ENCODE measurements at regions not wholly inside any gene's neighbourhood (a gene's known extent, or its start where the extent isn't known, plus 50 kb on each side); places are given as distances from the start of the nearest gene placed in this dataset.

- Histone ChIP-seq H2AFZ (ENCODE audit: low read depth, low read length, severe bottlenecking) (no peak overlapping the region), H3K27me3 (ENCODE audit: low read length) (no peaks in the 10 kb centered on the region), H3K79me2 (ENCODE audit: insufficient read depth, low read length) (no peaks in the 10 kb centered on the region), H3K27ac (ENCODE audit: low read depth, low read length) (no peak overlapping the region), H3K9me2 (replicated peaks; ENCODE audit: insufficient read depth, low read length) (no peaks in the 10 kb centered on the region; the same call in 1 of the 2 replicates), H3K4me3 (ENCODE audit: insufficient read depth, low read length, poor library complexity, severe bottlenecking) (no peak overlapping the region), H3K9ac (ENCODE audit: low read length) (no peak overlapping the region), H3K4me2 (ENCODE audit: low read depth, low read length, poor library complexity, severe bottlenecking) (no peak overlapping the region), H3F3A (ENCODE audit: insufficient read depth) (no peaks in the 10 kb centered on the region), H3K36me3 (ENCODE audit: low read length) (no peaks in the 10 kb centered on the region), H4K20me1 (ENCODE audit: low read depth, low read length) (no peaks in the 10 kb centered on the region), H3K9me3 (ENCODE audit: insufficient read depth, low read length) (no peaks in the 10 kb centered on the region)
- no peak for TF ChIP-seq CTCF (IDR thresholded peaks at IDR 0.05; ENCODE audit: insufficient read depth, low read length, poor library complexity, severe bottlenecking)
- no peak for TF ChIP-seq EZH2phosphoT487 (conservative IDR thresholded peaks at IDR 0.05; ENCODE audit: low read length)
Observed at GRCh38 chr11:29208117-29208516, 808.7 kb downstream of the KCNA4 start.

GRCh38 chr11:29200791-29201562, 815.9 kb downstream of the KCNA4 start:
- H3K9ac ChIP-seq (ENCODE audit: low read length) = no peak overlapping the region
- H3K27me3 ChIP-seq (ENCODE audit: low read length) = no peaks in the 10 kb centered on the region
- H3K79me2 ChIP-seq (ENCODE audit: insufficient read depth, low read length) = no peaks in the 10 kb centered on the region
- H4K20me1 ChIP-seq (ENCODE audit: low read depth, low read length) = no peaks in the 10 kb centered on the region
- H3K9me2 ChIP-seq (replicated peaks; ENCODE audit: insufficient read depth, low read length) = no peaks in the 10 kb centered on the region
- no peak overlapping the region for H3K4me2 ChIP-seq (ENCODE audit: low read depth, low read length, poor library complexity, severe bottlenecking)
- no peak overlapping the region for H2AFZ ChIP-seq (ENCODE audit: low read depth, low read length, severe bottlenecking)
- no peak overlapping the region for H3K27ac ChIP-seq (ENCODE audit: low read depth, low read length)
- no peaks in the 10 kb centered on the region for H3F3A ChIP-seq (ENCODE audit: insufficient read depth)
- no peak overlapping the region for H3K4me3 ChIP-seq (ENCODE audit: insufficient read depth, low read length, poor library complexity, severe bottlenecking)
- TF ChIP-seq CTCF (IDR thresholded peaks at IDR 0.05; ENCODE audit: insufficient read depth, low read length, poor library complexity, severe bottlenecking) (no peak), EZH2phosphoT487 (conservative IDR thresholded peaks at IDR 0.05; ENCODE audit: low read length) (no peak)
- no peaks in the 10 kb centered on the region for H3K9me3 ChIP-seq (ENCODE audit: insufficient read depth, low read length)
- H3K36me3 ChIP-seq (ENCODE audit: low read length) = no peaks in the 10 kb centered on the region

GRCh38 chr11:29190313-29190712, 826.5 kb downstream of the KCNA4 start:
- Histone ChIP-seq H4K20me1 (ENCODE audit: low read depth, low read length) (no peaks in the 10 kb centered on the region), H3F3A (ENCODE audit: insufficient read depth) (no peaks in the 10 kb centered on the region), H2AFZ (ENCODE audit: low read depth, low read length, severe bottlenecking) (no peak overlapping the region), H3K4me2 (ENCODE audit: low read depth, low read length, poor library complexity, severe bottlenecking) (no peak overlapping the region), H3K9me2 (replicated peaks; ENCODE audit: insufficient read depth, low read length) (no peaks in the 10 kb centered on the region), H3K4me3 (ENCODE audit: insufficient read depth, low read length, poor library complexity, severe bottlenecking) (no peak overlapping the region), H3K9me3 (ENCODE audit: insufficient read depth, low read length) (no peaks in the 10 kb centered on the region), H3K27me3 (ENCODE audit: low read length) (no peaks in the 10 kb centered on the region), H3K36me3 (ENCODE audit: low read length) (no peaks in the 10 kb centered on the region), H3K79me2 (ENCODE audit: insufficient read depth, low read length) (no peaks in the 10 kb centered on the region), H3K9ac (ENCODE audit: low read length) (no peak overlapping the region), H3K27ac (ENCODE audit: low read depth, low read length) (no peak overlapping the region)
- no peak for TF ChIP-seq CTCF (IDR thresholded peaks at IDR 0.05; ENCODE audit: insufficient read depth, low read length, poor library complexity, severe bottlenecking)
- TF ChIP-seq EZH2phosphoT487 (conservative IDR thresholded peaks at IDR 0.05; ENCODE audit: low read length) = no peak

All from SU-DHL-6 (cell line).